PC-9 (cell line): ENCODE measurements at regions not wholly inside any gene's neighbourhood (a gene's known extent, or its start where the extent isn't known, plus 50 kb on each side); places are given as distances from the start of the nearest gene placed in this dataset.

Experiments
- BruUV-seq: library from RNA; stranded (reverse); fragments of 400-500 nt; replicated peaks from 2 replicates; lab custom pipeline; 2021; lab: Mats Ljungman, UMichigan
- CTCF ChIA-PET: fragments of 300-600 bp; sonication (Branson Sonifier 250); formaldehyde crosslinking; loops from one replicate; lab custom pipeline; 2022; ENCODE audit warnings: antibody characterized with exemption; lab: Charles Lee
- POLR2A ChIA-PET: fragments of 300-600 bp; sonication (Branson Sonifier 250); formaldehyde crosslinking; loops from one replicate; lab custom pipeline; 2022; ENCODE audit warnings: antibody characterized with exemption; ENCODE audit not compliant: unreplicated experiment; lab: Charles Lee
- DNase-seq, 2 experiments: peaks; one replicate each; pipeline versions ENCODE4 v3.0.0 to v3.0.0-alpha.2; 2015 to 2022; ENCODE audit warnings: mixed read lengths in 1 of 2
- H2AFZ ChIP-seq: fragments of 200-600 bp; sonication (generic); 2 replicates; pipeline ENCODE4 v1.8.1; 2017; ENCODE audit warnings: antibody characterized with exemption
- H3F3A ChIP-seq: fragments of 200-600 bp; sonication (generic); 2 replicates; pipeline ENCODE4 v1.8.1; 2017; ENCODE audit warnings: antibody characterized with exemption, mild to moderate bottlenecking, low read depth; ENCODE audit not compliant: insufficient read depth
- H3K27ac ChIP-seq: fragments of 200-600 bp; sonication (generic); 2 replicates; pipeline ENCODE4 v1.6.1; 2016; ENCODE audit warnings: mixed run types
- H3K27me3 ChIP-seq: fragments of 200-600 bp; sonication (generic); 2 replicates; pipeline ENCODE4 v1.6.1; 2016; ENCODE audit warnings: low read depth, mixed run types; ENCODE audit not compliant: insufficient read depth
- H3K36me3 ChIP-seq: fragments of 200-600 bp; sonication (generic); 2 replicates; pipeline ENCODE4 v1.6.1; 2016; ENCODE audit warnings: low read depth, mixed run types
- H3K4me1 ChIP-seq: fragments of 200-600 bp; sonication (generic); replicated peaks from 2 replicates; pipeline ENCODE4 v1.6.1; 2016; ENCODE audit warnings: mixed run types; ENCODE audit not compliant: insufficient read depth
- H3K4me2 ChIP-seq: fragments of 200-600 bp; sonication (generic); 2 replicates; pipeline ENCODE4 v1.6.1; 2017; ENCODE audit warnings: mixed run types
- H3K4me3 ChIP-seq: fragments of 200-600 bp; sonication (generic); 2 replicates; pipeline ENCODE4 v1.6.1; 2016; ENCODE audit warnings: mixed run types
- H3K79me2 ChIP-seq: fragments of 200-600 bp; sonication (generic); 2 replicates; pipeline ENCODE4 v1.6.1; 2017; ENCODE audit warnings: low read depth, mixed run types
- H3K9me2 ChIP-seq: fragments of 200-600 bp; sonication (generic); 2 replicates; pipeline ENCODE4 v1.8.1; 2017; ENCODE audit warnings: mild to moderate bottlenecking; ENCODE audit not compliant: insufficient read depth
- H3K9me3 ChIP-seq: fragments of 200-600 bp; sonication (generic); 2 replicates; pipeline ENCODE4 v1.8.1; 2016; ENCODE audit warnings: low read depth; ENCODE audit not compliant: insufficient read depth
- H4K20me1 ChIP-seq: fragments of 200-600 bp; sonication (generic); 2 replicates; pipeline ENCODE4 v1.8.1; 2017; ENCODE audit not compliant: insufficient read depth
- CTCF ChIP-seq: fragments of 200-600 bp; sonication (generic); conservative IDR thresholded peaks from 2 replicates; pipeline ENCODE4 v1.6.1; 2017; ENCODE audit warnings: mixed run types, antibody characterized with exemption, mild to moderate bottlenecking, moderate library complexity
- EZH2 ChIP-seq: fragments of 200-600 bp; sonication (generic); IDR thresholded peaks from 2 replicates; pipeline ENCODE4 v1.8.0; 2017; ENCODE audit warnings: antibody characterized with exemption, low read depth
- intact Hi-C: fragments of 100-400 bp; cut with micrococcal nuclease; formaldehyde crosslinking; loops from one replicate; pipeline ENCODE4 v1.10.0; 2022; ENCODE audit not compliant: unreplicated experiment

GRCh38 chr18:22564036-22564435 lies 146.3 kb upstream of the CTAGE1 start:
- H3K79me2 ChIP-seq: no peaks in the 10 kb centered on the region
- intact Hi-C loops: loop anchor here (10.0 kb wide), 1 partner anchor 101 kb away; no protein-coding TSS in a partner anchor
- H3K36me3 ChIP-seq: no peaks in the 10 kb centered on the region
- H3K4me2 ChIP-seq: no peak overlapping the region
- BruUV-seq: no TSS peak
- H3K4me3 ChIP-seq: no peak overlapping the region
- H3K9me2 ChIP-seq: no peaks in the 10 kb centered on the region
- H4K20me1 ChIP-seq: no peaks in the 10 kb centered on the region
- CTCF ChIA-PET: interaction anchor here (0.7 kb wide), 1 partner anchor 666 kb away, joined by 6 read pairs; no protein-coding TSS in a partner anchor
- H3F3A ChIP-seq: no peaks in the 10 kb centered on the region
- H3K9me3 ChIP-seq: no peaks in the 10 kb centered on the region
- no peak overlapping the region for H3K27ac ChIP-seq
- TF ChIP-seq EZH2 (no peak), CTCF (no peak)
- POLR2A ChIA-PET: no interaction called here
- peaks cover 20% of the 10 kb centered on the region for H3K4me1 ChIP-seq
- H2AFZ ChIP-seq: no peak overlapping the region
- no peak for DNase-seq
- H3K27me3 ChIP-seq: no peaks in the 10 kb centered on the region

GRCh38 chr18:22566703-22567420 lies 149.1 kb upstream of the CTAGE1 start:
- Histone ChIP-seq H3K4me3 (no peak overlapping the region), H3K4me1 (peaks cover 11% of the 10 kb centered on the region), H3K9me2 (no peaks in the 10 kb centered on the region), H2AFZ (no peak overlapping the region), H4K20me1 (no peaks in the 10 kb centered on the region), H3F3A (no peaks in the 10 kb centered on the region), H3K79me2 (no peaks in the 10 kb centered on the region), H3K27me3 (no peaks in the 10 kb centered on the region), H3K9me3 (no peaks in the 10 kb centered on the region), H3K27ac (no peak overlapping the region), H3K36me3 (no peaks in the 10 kb centered on the region), H3K4me2 (no peak overlapping the region)
- ChIA-PET POLR2A (no interaction called here), CTCF (no interaction called here)
- TF ChIP-seq EZH2 (no peak), CTCF (no peak)
- no TSS peak for BruUV-seq
- intact Hi-C loops: loop anchor here (10.0 kb wide), 1 partner anchor 98 kb away; no protein-coding TSS in a partner anchor
- DNase-seq: no peak

GRCh38 chr18:22567794-22568193 lies 150.1 kb upstream of the CTAGE1 start:
- Histone ChIP-seq H3K36me3 (no peaks in the 10 kb centered on the region), H4K20me1 (no peaks in the 10 kb centered on the region), H3K4me2 (no peak overlapping the region), H2AFZ (no peak overlapping the region), H3K27ac (no peak overlapping the region), H3K9me3 (no peaks in the 10 kb centered on the region), H3F3A (no peaks in the 10 kb centered on the region), H3K27me3 (no peaks in the 10 kb centered on the region), H3K9me2 (no peaks in the 10 kb centered on the region), H3K4me3 (no peak overlapping the region), H3K4me1 (peaks cover 11% of the 10 kb centered on the region), H3K79me2 (no peaks in the 10 kb centered on the region)
- ChIA-PET POLR2A (no interaction called here), CTCF (no interaction called here)
- no peak for TF ChIP-seq EZH2
- TF ChIP-seq CTCF: no peak
- no TSS peak for BruUV-seq
- intact Hi-C loops: loop anchor here (10.0 kb wide), 1 partner anchor 97 kb away; no protein-coding TSS in a partner anchor
- no peak for DNase-seq
